GM12892 (cell line): ENCODE measurements at regions not wholly inside any gene's neighbourhood (a gene's known extent, or its start where the extent isn't known, plus 50 kb on each side); places are given as distances from the start of the nearest gene placed in this dataset.

Source experiments
- POLR2AphosphoS5 ChIP-seq: IDR thresholded peaks from 2 replicates; pipeline ENCODE4 v1.6.1; 2011; ENCODE audit warnings: low read depth, low read length, control low read depth
- TAF1 ChIP-seq: IDR thresholded peaks from 2 replicates; pipeline ENCODE4 v1.6.1; 2011; ENCODE audit warnings: low read depth, mild to moderate bottlenecking, control low read depth, low read length, borderline replicate concordance

DNA sequence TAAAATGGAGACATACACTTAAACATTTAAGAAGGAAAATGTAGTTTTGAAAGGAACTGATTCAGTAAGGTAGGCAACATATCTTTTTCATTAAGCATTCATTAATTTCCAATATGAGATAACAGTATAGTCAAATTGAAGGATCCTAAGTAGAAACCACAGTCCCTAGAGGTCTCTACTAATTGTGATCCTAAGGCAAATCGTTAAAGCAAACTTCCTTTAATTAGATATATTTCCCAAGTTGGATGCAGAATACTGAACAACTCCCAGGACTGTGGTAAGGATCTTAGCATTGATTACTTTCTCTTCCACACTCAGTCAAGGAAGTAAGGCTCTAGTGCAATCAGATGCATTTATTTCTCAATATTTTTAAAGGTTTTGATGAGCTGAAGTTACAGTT, 604.1 kb upstream of the GJE1 start:
- TF ChIP-seq POLR2AphosphoS5 (no peak), TAF1 (no peak)
